ENCODE measurements at regions not wholly inside any gene's neighbourhood (a gene's known extent, or its start where the extent isn't known, plus 50 kb on each side); places are given as distances from the start of the nearest gene placed in this dataset.

DNA sequence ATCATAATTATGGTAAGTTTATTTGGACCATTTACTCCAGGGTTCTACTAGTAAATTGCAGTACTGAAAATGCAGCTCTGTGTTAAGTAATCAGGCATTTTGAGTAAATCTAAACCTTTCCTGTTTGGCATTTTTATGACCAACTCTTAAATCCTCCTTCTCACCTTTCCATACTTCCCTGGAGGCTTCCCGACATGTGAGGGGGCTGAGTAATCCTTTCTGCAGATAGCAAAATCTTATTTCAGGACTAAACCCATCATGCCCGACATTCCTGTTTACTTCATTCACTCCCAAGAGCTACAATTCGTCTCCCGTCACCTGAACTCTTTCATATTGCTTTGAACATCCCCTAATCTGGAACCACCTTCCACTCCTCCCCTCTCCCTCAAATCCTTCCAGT lies 296.6 kb downstream of the IKZF2 start:
- H3K4me1 ChIP-seq = no peaks in the 10 kb centered on the region
- no peak for TF ChIP-seq POLR2A (IDR thresholded peaks at IDR 0.05)
- TF ChIP-seq, protein P1, sequence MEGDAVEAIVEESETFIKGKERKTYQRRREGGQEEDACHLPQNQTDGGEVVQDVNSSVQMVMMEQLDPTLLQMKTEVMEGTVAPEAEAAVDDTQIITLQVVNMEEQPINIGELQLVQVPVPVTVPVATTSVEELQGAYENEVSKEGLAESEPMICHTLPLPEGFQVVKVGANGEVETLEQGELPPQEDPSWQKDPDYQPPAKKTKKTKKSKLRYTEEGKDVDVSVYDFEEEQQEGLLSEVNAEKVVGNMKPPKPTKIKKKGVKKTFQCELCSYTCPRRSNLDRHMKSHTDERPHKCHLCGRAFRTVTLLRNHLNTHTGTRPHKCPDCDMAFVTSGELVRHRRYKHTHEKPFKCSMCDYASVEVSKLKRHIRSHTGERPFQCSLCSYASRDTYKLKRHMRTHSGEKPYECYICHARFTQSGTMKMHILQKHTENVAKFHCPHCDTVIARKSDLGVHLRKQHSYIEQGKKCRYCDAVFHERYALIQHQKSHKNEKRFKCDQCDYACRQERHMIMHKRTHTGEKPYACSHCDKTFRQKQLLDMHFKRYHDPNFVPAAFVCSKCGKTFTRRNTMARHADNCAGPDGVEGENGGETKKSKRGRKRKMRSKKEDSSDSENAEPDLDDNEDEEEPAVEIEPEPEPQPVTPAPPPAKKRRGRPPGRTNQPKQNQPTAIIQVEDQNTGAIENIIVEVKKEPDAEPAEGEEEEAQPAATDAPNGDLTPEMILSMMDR (IDR thresholded peaks at IDR 0.05) = no peak
- no peak overlapping the region for H3K27ac ChIP-seq
- no peak overlapping the region for H3K4me3 ChIP-seq
- no peaks in the 10 kb centered on the region for H3K36me3 ChIP-seq
- intact Hi-C loops (cut with DNase I; ENCODE audit: low total_unique reads) = no loop called here
- H3K27me3 ChIP-seq = no peaks in the 10 kb centered on the region
- no peaks in the 10 kb centered on the region for H3K9me3 ChIP-seq
- no peak for DNase-seq

DNA sequence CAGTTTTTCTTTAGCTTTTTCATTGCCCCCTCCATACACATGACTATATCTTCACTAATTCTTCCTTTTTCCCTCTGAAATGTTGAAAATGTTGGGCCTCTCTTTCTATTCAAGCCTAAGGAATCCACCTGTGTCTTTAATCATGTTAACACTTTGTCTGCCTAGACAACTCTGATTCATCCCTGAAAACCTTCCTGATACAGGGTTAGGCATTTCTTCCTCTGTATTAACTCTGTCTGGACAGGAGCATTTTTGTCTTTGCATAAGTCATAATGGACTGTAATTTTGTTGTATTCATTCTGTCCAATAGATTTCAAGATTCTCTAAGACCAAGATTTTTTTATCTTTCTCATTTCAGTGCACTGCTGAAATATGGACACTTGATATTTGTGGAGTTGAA lies 297.3 kb downstream of the IKZF2 start:
- no peak for DNase-seq
- intact Hi-C loops (cut with DNase I; ENCODE audit: low total_unique reads) = no loop called here
- no peak for TF ChIP-seq POLR2A (IDR thresholded peaks at IDR 0.05)
- TF ChIP-seq, protein P1 (IDR thresholded peaks at IDR 0.05) = no peak
- Histone ChIP-seq H3K4me3 (no peak overlapping the region), H3K4me1 (no peaks in the 10 kb centered on the region), H3K36me3 (no peaks in the 10 kb centered on the region), H3K9me3 (no peaks in the 10 kb centered on the region), H3K27me3 (no peaks in the 10 kb centered on the region), H3K27ac (no peak overlapping the region)

DNA sequence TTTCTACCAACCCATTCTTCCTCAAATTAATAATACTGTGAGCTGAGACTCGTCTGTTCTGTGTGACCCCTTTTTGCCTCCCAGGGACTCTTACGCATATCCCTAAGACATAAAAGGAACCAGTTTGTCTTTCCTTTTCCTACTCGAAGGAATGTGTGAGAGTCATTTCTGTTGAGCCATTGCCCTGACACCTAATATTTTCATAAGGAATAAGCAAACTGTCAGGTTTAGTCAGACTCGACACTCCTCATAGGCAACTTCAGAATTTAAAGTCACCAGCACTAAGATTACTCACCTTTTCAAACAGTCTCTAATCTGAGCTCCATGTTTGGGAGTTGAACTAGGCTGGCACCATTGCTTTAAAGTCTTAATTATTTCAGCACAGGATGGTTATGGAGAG lies 305.5 kb downstream of the IKZF2 start:
- Histone ChIP-seq H3K27ac (no peak overlapping the region), H3K9me3 (no peaks in the 10 kb centered on the region)

DNA sequence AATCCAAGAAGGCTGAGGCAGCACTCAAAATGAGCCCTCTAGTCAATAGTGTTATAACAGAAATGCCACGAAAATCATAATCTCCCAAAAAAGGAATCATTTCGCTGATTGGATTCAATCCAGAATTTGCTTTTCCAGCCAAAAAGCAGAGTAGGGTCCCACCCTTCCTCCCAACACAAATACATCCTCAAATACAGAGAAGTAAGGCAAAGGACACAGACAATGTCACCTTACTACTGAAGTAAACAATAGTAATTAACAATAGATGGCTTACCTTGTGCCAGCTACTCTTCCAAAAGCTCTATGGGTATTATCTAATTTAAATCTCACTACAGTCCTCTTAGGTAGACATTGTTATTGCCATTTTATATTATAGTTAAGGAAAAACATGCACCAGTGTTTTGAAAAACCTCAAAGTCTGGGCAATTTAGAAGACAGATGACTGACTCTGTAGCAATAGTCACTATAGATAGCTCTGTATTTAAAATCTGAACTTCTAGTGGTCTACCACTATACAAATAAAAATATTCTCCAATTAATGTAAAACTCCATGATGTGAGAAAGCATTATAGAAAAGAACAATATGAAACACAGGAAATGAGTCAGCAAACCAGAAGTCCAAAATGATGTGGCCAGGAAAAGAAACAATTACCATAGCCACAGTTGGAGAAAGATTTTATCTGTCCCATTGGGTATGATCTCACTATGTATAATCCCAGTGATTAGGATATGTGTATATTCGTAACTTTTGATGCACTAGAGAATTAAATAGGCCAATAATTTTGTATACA lies 305.0 kb upstream of the ERBB4 start:
- TF ChIP-seq, protein P1 (IDR thresholded peaks at IDR 0.05) = no peak
- TF ChIP-seq POLR2A (IDR thresholded peaks at IDR 0.05) = no peak

More for the DNA sequence above, 305.5 kb downstream of the IKZF2 start:
- no peaks in the 10 kb centered on the region for H3K27me3 ChIP-seq
- H3K4me3 ChIP-seq = no peak overlapping the region
- no peak for DNase-seq
- intact Hi-C loops (cut with DNase I; ENCODE audit: low total_unique reads) = no loop called here
- TF ChIP-seq, protein P1 (IDR thresholded peaks at IDR 0.05) = no peak
- TF ChIP-seq POLR2A (IDR thresholded peaks at IDR 0.05) = no peak
- H3K36me3 ChIP-seq = no peaks in the 10 kb centered on the region
- no peaks in the 10 kb centered on the region for H3K4me1 ChIP-seq

DNA sequence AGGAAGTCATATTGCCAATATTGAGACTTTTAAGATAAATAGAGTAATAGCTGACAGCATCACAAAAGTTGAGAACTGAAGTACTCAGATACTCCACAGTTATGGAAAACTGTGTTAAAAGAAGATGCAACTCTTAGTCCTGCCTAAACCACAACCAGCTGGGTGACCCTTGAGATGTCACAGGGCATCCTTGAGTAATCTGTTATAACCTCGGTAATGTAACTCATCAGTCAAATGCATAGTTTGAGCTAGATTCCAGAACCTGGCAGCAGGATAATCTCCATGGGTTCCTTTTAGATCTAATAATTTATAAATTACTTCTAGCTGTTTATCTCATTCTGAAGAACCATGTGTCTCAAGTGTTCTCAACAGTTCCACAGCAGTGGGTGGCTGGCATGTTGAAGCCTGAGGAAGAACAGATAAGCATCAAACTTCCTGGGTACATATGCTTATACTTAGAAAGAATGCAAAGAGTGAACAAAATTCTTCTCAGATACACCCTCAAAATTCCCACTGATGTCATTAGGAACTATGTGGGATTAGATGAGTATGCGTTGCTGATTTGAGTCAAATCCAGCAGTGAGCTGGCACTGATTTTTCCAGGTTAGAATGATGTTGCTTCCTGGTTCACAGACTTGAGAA lies 304.1 kb upstream of the ERBB4 start:
- H3K27ac ChIP-seq = no peak overlapping the region
- no peaks in the 10 kb centered on the region for H3K27me3 ChIP-seq
- no peaks in the 10 kb centered on the region for H3K36me3 ChIP-seq
- TF ChIP-seq, protein P1 (IDR thresholded peaks at IDR 0.05) = no peak
- TF ChIP-seq POLR2A (IDR thresholded peaks at IDR 0.05) = no peak
- intact Hi-C loops (cut with DNase I; ENCODE audit: low total_unique reads) = no loop called here
- no peak for DNase-seq
- H3K4me3 ChIP-seq = no peak overlapping the region
- H3K9me3 ChIP-seq = no peaks in the 10 kb centered on the region
- H3K4me1 ChIP-seq = no peaks in the 10 kb centered on the region

More for the DNA sequence above, 305.0 kb upstream of the ERBB4 start:
- intact Hi-C loops (cut with DNase I; ENCODE audit: low total_unique reads) = no loop called here
- no peak overlapping the region for H3K27ac ChIP-seq
- H3K4me3 ChIP-seq = no peak overlapping the region
- no peaks in the 10 kb centered on the region for H3K9me3 ChIP-seq
- no peak for DNase-seq
- no peaks in the 10 kb centered on the region for H3K4me1 ChIP-seq
- H3K36me3 ChIP-seq = no peaks in the 10 kb centered on the region
- no peaks in the 10 kb centered on the region for H3K27me3 ChIP-seq
